ENCODE measurements at regions not wholly inside any gene's neighbourhood (a gene's known extent, or its start where the extent isn't known, plus 50 kb on each side); places are given as distances from the start of the nearest gene placed in this dataset.

DNA sequence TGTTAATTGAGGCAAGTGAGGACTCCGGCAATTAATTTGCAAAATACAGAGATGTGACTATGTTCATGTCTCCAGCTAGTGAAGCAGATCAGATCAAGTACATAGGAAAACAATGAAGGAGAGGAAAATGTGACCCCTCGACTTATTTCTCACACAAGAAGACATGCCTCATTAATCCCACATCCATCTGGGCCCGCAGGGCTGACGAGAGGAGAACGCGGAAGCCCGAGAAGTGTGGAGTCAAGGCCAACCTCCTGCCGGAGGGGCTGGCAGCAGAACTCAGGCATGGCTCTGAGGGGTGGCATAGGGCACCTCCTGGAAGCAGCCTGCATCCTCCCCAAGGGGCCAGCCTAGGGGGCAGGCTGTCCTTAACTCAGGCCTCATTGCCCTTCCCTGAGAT, 54.4 kb downstream of the ZNF503 start:
- no peak for DNase-seq

DNA sequence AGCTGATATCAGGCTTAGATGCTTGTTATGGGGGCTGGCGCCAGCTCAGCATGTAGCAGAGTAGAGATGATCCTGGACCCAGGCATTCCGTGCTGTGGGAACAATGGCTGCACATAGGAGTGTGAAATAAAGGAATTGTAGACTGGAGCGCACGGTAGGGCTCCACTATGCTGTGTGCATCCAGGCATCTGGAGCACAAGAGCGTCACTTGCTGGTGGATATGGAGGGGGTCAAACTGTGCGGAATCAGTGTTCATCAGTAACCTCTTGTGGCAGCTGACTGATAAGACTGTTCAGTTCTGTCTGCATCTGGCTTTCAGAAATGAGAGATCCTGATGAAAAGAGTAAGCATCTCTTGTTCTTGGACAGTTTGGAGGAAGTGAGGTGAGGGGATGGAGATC, 55.8 kb downstream of the ZNF503 start:
- DNase-seq = no peak

DNA sequence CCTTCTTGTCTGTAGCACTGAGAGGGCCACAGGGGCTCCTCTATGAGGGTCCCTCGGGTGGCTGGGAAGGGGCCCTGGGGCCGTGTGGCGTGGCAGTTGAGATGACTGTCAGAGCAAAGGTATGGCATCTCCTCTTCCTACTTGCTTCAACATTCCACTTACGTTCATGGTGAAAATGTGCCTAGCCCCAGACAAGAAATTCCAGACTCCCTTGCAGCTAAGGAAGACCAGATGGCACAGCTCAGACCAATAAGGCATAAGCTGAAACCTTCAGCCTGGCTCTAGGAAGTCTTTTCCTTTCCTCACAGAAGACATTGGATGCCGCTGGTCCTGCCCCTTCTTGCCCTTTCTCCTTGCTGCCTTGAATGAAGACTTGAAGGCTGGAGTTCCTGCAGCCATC, 57.4 kb downstream of the ZNF503 start:
- no peak for DNase-seq

DNA sequence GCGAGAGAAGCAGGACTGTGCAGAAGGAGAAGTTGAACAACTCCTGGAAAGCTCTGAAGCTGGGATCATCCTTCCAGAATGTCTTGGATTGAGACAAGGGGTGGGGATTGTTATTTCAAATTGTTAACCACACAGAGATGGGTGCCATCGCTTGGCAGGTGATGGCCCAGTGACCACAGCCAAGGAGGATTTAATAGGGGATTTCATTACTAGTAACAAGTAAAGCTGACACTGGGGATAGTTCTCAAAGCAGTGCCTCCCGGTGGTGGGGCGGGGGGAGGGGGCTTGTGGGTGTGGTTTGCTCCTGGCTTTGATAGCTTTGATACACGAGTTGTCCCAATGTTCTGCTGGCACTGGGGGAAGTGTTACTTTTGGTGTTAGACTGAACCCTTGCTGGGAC, 59.2 kb downstream of the ZNF503 start:
- DNase-seq = no peak

DNA sequence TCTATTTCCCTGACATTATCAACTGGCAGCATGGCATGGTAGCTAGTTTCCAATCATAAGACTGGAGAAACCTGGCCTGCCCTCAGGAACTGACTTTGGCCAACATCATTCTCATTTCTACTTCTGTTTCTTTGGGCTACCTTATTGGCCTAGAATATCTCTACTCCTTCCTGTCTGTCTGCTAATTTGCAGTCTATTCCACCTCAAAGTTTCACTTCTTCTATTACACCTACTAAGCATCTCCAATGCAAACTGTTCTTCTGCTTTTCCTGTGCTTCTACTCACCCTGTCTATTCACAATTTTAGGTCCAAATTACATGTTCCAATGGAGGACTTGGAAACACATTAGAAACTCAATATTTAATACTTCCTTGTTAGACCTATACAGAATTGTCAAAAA, 65.6 kb downstream of the ZNF503 start:
- DNase-seq = no peak

DNA sequence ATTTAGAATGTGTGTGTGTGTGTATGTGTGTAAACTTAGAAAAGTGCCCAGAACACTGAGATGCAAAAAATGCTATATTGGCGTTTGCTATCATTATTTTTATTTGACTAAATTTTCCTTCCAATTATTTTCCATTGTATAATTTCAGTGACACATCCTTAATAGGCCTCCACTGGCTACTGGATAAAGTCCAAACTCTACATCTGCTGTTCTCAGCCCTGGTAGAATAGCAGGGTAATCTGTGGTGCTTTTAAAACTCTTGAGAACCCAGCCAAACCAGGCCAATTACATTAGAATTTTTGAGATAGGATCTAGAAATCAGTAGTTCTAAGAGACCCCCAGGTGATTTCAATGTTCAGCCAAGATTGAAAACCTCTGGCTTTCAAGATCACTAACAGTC, 66.4 kb downstream of the ZNF503 start:
- DNase-seq = no peak

DNA sequence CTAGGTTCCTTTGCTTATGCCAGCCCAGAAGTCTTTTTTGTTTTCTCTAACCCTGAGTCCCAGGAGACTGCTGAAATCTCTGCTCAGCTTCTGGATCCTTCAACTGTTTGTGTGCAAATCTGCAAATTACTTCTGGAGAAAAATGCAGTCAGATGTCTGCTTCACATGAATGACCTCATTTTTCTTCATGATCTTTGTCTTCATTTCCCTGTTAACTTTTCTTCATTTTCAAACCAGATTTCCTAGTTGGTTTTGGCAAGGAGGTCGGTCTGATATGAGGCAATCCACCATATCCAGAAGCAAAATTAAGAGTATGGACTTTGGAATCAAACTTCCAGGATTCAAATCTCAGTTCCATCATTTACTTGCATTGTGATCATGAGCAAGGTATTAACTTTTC, 66.8 kb downstream of the ZNF503 start:
- no peak for DNase-seq

DNA sequence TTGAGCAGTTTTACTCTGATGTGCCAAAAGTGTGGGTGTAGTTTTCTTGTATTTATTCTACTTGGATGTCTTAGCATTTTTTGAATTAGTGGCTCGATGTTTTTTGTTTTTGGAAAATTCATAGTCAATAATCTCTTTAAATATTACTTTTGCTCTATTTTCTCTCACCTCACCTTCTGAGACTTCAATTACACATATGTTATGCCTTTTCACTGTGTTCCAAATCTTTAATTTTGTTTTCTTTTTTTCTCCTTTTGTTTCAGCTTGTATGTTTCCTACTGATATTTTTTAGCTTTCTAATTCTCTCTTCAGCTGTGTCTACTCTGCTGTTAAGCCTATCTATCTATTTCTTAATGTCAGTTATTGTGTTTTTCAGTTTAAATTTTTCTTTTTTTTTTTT, 69.5 kb downstream of the ZNF503 start:
- DNase-seq = no peak

DNA sequence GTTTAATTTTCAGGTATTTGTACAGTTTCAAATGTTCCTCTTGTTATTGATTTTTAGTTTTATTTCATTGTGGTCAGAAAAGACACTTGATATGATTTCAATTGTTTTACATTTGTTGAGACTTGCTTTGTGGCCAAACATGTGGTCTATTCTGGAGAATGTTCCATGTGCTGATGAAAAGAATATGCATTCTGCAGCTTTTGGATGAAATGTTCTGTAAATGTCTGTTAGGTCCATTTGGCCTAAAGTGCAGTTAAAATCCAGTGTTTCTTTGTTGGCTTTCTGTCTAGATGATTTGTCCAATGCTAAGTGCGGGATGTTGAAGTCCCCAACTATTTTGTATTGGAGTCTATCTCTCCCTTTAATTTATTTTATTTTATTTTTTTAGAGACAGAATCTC, 70.5 kb downstream of the ZNF503 start:
- DNase-seq = no peak

DNA sequence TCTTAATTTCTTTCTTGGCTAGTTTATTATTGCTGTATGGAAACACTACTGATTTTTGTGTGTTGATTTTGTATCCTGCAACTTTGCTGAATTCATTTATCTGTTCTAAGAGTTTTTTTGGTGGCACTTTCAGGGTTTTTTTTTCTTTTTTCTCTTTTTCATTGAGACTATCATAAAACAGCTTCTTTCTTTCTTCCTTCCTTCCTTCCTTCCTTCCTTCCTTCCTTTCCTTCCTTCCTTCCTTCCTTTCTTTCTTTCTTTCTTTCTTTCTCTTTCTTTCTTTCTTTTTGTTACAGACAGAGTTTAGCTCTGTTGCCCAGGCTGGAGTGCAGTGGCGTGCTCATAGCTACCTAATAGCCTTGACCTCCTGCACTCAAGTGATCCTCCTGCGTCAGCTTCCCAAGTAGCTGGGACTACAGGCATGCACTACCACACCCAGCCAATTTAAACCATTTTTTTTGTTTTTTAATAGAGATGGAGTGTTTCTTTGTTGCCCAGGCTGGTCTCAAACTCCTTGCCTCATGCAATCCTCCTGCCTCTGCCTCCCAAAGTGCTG, 72.3 kb downstream of the ZNF503 start:
- DNase-seq = no peak

DNA sequence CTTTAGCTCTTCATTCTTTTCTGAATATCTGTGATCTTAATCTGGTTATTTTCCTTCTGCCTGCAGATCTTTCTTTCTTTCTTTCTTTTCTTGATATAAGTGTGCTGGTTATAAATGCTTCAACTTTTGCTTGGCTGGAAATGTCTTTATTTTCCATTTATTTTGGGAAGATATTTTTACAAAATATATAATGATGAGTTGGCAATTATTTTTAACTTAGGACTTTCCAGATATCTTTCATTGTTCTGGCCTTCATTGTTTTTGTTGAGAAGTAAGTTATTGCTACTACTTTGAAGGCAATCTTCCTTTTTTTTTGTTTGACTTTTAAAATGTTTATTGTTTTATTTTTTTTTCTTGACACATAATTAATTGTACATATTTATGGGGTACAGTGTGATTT, 75.3 kb downstream of the ZNF503 start:
- DNase-seq = no peak

DNA sequence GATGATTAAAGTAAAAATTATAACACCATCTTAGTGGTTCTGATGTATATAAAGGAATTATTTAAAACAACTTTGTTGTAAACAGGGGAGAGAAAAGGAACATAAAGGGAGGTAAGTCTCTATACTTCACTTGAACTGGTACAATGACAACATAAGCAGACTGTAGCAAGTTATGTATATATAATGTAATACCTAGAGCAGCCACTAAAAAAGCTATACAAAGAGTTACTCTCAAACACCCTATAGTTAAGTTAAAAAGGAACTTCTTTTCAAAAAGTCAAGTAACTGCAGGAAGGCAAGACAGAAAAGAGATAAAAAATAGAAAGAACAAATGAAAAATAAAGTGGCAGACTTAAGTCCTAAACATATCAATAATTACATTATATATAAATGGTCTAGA, 82.3 kb downstream of the ZNF503 start:
- no peak for DNase-seq

DNA sequence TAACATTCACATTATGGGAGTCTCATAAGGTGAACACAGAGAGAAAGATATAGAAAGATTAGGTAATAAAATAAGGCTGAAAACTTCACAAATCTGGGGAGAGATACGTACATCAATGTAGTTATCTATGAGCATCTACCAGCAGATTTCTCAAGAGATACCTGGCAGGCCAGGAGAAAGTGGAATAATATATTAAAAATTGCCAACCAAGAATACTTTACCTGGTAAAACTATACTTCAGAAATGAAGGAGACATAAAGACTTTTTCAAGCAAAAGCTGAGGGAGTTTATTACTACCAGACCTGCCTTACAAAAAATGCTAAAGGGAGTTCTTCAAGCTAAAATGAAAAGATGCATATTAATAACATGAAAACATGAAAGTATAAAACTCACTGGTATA, 78.8 kb upstream of the COMTD1 start:
- DNase-seq = no peak

DNA sequence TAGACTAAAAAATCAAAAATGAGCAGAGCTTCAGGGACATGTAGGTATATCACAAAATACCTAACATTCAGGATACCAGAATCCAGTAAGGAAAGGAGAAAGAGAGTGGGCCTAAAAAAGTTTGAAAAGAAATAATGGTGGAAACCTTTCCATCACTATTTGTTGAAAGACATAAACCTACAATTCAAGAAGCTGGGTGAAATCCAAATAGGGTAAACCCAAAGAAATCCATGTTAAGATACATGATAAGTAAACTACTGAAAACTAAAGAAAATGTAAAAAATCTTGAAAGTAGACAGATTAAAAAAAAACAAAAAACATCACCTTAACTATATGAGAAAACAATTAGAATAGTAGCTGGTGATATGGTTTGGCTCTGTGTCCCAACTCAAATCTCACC, 76.7 kb upstream of the COMTD1 start:
- DNase-seq = no peak

DNA sequence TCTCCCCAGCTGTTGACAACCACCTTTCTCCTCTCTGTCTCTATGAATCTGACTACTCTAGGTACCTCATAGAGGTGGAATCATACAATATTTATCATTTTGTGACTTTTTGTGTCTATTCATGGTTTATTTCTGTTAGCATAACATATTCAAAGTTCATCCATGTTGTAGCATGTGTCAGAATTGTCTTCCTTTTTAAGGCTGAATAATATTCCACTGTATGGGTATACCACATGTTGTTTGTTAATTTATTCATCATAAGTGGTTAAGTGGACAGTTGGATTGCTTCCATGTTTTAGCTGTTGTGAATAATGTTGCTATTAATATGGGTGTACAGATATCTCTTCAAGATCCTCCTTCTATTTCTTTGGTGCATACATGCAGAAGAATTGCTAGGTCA, 69.9 kb upstream of the COMTD1 start:
- no peak for DNase-seq

DNA sequence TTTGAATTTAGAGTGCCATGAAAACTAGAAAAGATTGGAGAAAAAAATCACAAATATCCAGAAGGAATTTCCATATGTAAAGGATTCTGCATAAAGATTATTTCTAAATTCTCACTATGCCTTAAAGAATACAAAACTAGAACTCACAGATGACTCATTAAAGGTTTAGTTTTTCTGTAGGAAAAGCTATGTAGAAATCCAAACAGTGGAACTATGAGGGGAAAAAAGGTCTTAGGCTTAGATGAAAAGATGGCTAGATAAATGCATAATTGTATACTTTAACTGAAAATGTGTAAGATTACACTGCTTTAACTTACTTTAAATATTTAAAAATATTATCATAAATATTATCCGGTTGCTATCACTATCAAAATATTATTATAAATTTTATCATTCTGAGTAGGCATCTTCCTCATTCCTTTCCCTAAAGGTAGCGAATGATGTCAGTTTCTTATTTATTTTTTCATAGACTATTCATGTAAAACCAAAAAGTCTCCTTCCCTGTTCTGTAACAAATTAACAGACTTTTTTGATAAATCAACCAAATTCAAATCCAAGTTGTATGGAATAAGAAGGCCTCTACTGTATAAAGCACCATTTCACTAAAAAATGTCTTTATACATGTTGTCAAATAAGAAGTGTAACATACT, 69.1 kb upstream of the COMTD1 start:
- no peak for DNase-seq

DNA sequence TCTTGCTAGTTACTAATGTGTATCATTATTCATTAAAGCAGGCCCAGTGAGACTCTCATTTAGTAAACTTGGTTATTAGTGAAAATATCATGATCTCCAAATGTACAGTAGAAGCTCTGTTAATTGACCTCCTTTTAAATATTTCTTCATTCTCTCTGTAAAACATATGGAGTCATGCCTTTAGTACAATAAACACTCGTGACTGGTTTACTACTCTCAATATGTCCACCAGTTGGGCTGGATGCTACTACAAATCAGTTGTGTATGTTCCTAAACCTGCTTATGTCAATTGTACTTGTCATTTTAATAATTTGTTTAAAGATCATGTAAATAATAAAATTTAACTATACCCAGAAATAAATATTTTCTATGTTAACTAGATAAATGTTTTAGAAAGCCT, 68.6 kb upstream of the COMTD1 start:
- no peak for DNase-seq

DNA sequence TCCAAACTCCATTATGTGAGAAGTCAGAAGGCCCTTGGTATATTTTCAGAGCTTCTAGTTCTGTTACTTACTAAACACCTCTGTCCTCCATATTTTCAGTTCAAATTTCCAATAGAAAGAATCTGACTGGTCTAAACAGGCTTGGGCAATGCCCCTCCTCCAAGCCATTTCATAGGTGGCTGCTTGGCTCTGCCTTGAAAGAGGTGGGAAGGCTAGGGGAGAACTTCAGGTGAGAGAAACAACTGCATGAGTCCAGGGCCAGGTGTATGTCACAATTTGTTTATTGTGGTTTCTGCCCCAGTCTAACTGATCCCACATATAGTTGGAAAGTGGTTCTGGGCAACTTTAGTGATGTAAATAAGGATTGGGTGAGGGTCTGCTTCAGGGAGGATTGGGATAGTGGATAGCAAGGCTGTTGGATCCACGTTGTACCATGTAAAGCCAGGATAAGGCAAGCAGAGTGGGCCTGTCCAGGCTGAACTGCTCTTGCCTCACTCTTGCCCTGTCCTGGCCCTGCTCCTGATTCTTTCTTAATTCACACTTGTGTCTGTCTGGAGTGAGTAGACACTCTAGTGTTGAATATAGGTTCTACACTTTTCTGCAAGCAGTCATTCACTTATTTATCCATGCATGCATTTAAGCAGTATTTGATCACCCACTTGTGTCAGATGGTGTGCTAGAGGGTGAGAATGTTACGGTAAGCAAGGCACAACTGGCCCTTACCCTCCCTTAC, 67.5 kb upstream of the COMTD1 start:
- DNase-seq = no peak

DNA sequence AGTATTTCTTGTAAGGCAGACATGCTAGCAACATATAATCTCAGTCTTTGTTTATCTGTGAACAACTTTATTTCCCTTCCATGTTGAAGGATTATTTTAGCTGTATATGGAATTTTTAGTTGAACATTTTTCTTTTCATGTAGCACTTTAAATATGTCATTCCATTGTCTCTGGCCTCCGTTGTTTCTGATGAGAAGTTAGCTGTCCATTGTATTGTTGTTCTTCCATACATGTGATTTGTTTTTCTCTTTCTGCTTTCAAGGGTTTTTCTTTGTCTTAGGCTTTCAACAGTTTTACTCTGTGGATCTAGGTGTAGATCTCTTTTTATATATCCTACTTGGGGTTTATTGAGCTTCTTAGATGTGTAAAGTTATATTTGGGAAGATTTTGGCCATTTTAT, 66.3 kb upstream of the COMTD1 start:
- no peak for DNase-seq

DNA sequence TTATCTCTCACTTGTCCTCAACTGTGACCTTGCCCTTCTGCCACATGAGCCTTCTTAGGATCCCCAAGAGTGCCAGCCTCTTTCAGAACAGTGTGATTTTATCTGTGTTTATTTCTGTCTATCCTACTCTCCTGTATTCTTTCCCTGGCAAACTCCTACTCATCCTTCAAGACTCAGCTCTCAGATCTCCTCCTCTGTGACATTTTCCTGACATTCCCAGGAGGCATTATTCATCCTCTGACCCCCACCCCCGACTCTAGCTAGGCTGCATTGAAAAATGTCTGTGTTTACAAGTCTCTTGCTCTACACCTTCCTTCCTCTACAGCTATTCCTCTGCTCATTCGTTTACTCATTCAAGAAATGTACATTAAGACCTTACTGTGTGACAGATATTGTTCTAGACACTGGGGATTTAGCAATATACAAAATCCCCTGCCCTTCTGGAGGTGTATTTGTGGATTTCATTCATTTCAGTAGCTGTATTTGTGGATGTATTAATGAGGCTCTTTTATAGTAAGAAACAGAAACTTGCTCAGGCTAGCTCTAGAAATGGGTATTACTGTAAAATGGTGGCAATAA, 61.4 kb upstream of the COMTD1 start:
- no peak for DNase-seq

DNA sequence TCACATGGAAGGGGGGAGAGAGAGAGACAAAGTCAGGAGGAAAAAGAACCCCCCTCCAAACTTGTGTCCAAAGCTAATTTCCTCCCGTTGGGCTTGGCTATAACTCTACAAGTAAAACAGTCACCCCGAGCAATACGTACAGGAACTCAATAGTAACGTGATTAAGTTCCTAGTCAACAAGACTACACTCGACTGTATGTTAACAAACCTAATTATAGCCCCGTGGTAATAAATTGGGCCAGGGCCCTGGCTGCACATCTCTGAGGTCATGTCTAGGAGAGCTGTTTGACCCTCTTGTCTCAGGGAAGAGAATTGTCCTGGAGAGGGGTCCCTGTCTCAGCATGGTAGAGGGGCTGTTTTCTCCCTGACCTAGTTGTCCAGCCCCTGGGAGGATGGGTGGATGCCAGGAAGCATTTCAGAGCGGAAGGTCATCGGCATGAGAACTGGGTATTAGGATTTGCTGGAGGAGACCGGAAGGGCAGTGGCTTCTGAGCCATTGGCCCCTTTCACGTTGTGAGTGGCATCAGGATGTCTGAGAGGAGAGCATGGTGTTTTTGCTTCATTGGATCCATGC, 60.2 kb upstream of the COMTD1 start:
- no peak for DNase-seq

DNA sequence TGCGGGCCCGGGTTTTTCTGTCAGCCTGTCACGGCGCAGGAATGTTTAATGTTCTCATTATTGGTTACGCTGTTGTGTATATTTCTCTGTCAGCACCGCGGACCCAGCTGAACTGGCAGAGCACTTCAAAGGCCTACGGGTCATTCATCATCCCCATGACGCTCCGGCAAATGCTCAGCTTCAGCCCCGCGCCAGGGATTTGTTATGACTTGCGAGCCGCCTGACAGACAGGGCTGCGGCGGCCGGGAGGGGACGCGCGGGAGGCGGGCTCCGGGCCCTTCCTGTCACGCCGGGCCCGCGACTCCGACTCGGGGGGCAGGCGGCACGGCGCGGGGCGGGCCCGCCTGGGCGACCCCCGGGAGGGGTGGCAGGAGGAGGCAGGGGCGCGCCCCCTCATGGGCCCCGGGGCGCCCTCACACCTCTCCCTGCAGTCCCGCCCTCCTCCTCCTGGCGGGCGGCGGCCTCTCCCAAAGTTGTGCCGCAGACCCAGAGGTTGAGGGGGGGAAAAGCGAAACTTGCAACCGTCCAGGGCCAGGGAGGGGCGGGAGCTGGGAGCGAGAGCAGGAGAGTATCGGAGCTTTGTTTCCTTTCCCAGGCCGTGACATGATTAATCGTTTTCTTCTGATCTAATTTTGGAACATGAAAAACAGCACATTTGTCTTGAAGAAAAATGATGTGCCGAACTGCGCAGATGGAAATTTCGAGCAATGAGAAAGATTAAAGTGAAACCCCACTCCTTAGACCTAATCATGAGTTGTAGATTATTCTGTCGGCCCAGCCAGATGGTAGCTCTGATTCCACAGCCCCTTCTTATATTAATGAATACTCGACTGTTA, 59.3 kb upstream of the COMTD1 start:
- peak; percentile 66 for DNase-seq

DNA sequence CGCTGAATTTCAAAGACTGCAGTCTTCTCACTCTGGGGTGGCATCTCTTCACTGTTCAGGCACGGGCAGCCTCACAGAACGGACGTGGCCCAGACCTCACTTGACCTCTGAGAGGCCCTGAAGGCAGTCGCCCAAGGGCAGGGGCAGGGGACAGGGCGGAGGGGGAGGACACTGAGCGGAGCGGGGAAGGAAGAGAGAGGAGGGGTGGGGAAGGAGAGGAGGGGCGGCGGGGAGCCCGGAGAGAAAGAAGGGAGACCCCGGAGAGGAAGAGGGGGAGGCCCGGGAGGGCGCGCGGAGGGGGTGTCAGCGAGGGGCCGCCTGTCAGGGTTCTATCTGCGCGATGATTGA, 58.7 kb upstream of the COMTD1 start:
- DNase-seq = no peak
